IPS-18a (cell line): ENCODE measurements at regions not wholly inside any gene's neighbourhood (a gene's known extent, or its start where the extent isn't known, plus 50 kb on each side); places are given as distances from the start of the nearest gene placed in this dataset.

ENCODE experiments used
- H3K27ac ChIP-seq: one replicate; pipeline ENCODE4 v1.5.1; 2013; ENCODE audit warnings: low read length
- H3K27me3 ChIP-seq: one replicate; pipeline ENCODE4 v1.6.1; 2013; ENCODE audit warnings: mild to moderate bottlenecking, low read length; ENCODE audit not compliant: control insufficient read depth, insufficient read depth
- H3K36me3 ChIP-seq: one replicate; pipeline ENCODE4 v1.6.1; 2013; ENCODE audit warnings: low read depth, low read length; ENCODE audit not compliant: control insufficient read depth
- H3K4me1 ChIP-seq: one replicate; pipeline ENCODE4 v1.6.1; 2013; ENCODE audit warnings: low read depth, low read length; ENCODE audit not compliant: control insufficient read depth
- H3K4me3 ChIP-seq: one replicate; pipeline ENCODE4 v1.5.1; 2013; ENCODE audit warnings: low read length
- H3K9ac ChIP-seq: one replicate; pipeline ENCODE4 v1.6.1; 2013; ENCODE audit warnings: mild to moderate bottlenecking, low read length, moderate library complexity
- H3K9me3 ChIP-seq: one replicate; pipeline ENCODE4 v1.6.1; 2013; ENCODE audit warnings: low read depth, low read length; ENCODE audit not compliant: control insufficient read depth

DNA sequence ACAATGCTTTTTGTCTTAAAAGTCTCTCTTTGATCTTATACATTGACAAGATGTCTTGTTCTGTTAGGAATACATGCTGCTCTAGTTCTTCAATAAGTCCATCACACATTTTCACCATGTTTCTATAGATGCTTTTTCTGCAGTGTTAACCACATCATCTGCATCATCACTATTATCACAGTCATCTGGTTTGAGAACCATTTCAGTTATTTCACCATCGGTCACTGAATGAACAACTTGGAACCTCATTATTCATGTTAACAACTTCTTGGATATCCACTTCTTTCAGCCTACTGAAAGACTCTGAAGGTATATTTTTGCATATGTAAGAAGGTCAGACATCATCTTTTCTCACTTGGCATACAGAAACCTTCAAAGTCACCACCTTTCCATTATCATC is 975.2 kb downstream of the STIM2 start:
- H3K27me3 ChIP-seq, result no peaks in the 10 kb centered on the region
- no peaks in the 10 kb centered on the region for H3K9me3 ChIP-seq
- no peak overlapping the region for H3K27ac ChIP-seq
- H3K9ac ChIP-seq, result no peak overlapping the region
- H3K4me3 ChIP-seq, result no peak overlapping the region
- no peaks in the 10 kb centered on the region for H3K4me1 ChIP-seq
- no peaks in the 10 kb centered on the region for H3K36me3 ChIP-seq

- H3K4me1 ChIP-seq, result no peaks in the 10 kb centered on the region
- H3K36me3 ChIP-seq, result no peaks in the 10 kb centered on the region
- no peak overlapping the region for H3K9ac ChIP-seq
Measured at GRCh38 chr4:27836523-27836922, 975.9 kb downstream of the STIM2 start.

DNA sequence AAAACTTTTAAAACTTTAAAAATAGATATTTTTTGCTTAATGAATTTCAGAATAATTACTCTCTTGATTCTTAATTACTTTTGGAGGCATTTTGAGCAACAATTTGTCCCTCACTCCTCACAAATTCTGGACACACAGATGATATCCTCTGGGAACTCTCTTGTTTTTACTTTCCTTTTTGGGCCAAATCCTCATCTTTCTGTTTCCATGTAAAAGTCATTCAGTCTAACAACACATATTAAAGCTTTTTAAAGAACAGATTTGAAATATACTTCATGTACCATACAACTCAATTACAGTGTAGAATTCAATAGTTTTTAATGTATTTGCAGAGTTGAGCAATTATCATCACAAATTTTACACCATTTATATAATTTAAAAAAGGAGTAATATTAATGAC is 983.1 kb downstream of the STIM2 start:
- Histone ChIP-seq H3K9me3 (no peaks in the 10 kb centered on the region), H3K36me3 (no peaks in the 10 kb centered on the region), H3K9ac (no peak overlapping the region), H3K27me3 (no peaks in the 10 kb centered on the region), H3K4me3 (no peak overlapping the region), H3K4me1 (no peaks in the 10 kb centered on the region), H3K27ac (no peak overlapping the region)

More at GRCh38 chr4:27836523-27836922, 975.9 kb downstream of the STIM2 start:
- no peaks in the 10 kb centered on the region for H3K9me3 ChIP-seq
- no peaks in the 10 kb centered on the region for H3K27me3 ChIP-seq
- H3K27ac ChIP-seq, result no peak overlapping the region
- no peak overlapping the region for H3K4me3 ChIP-seq

- no peak overlapping the region for H3K27ac ChIP-seq
- no peaks in the 10 kb centered on the region for H3K9me3 ChIP-seq
- no peaks in the 10 kb centered on the region for H3K4me1 ChIP-seq
- no peaks in the 10 kb centered on the region for H3K27me3 ChIP-seq
- H3K36me3 ChIP-seq, result no peaks in the 10 kb centered on the region
- no peak overlapping the region for H3K9ac ChIP-seq
- H3K4me3 ChIP-seq, result no peak overlapping the region
Measured at GRCh38 chr4:27844376-27844775, 983.7 kb downstream of the STIM2 start.

GRCh38 chr4:27846951-27847350 is 986.3 kb downstream of the STIM2 start:
- no peak overlapping the region for H3K4me3 ChIP-seq
- no peak overlapping the region for H3K9ac ChIP-seq
- no peak overlapping the region for H3K27ac ChIP-seq
- H3K27me3 ChIP-seq, result no peaks in the 10 kb centered on the region
- H3K9me3 ChIP-seq, result no peaks in the 10 kb centered on the region
- H3K4me1 ChIP-seq, result no peaks in the 10 kb centered on the region
- H3K36me3 ChIP-seq, result no peaks in the 10 kb centered on the region

GRCh38 chr4:27861381-27861787 is 1000.7 kb downstream of the STIM2 start:
- Histone ChIP-seq H3K27me3 (no peaks in the 10 kb centered on the region), H3K9me3 (no peaks in the 10 kb centered on the region), H3K4me3 (no peak overlapping the region), H3K9ac (no peak overlapping the region), H3K27ac (no peak overlapping the region), H3K4me1 (no peaks in the 10 kb centered on the region), H3K36me3 (no peaks in the 10 kb centered on the region)

GRCh38 chr4:27861802-27862201 is 1001.2 kb downstream of the STIM2 start:
- Histone ChIP-seq H3K4me3 (no peak overlapping the region), H3K27ac (no peak overlapping the region), H3K9me3 (no peaks in the 10 kb centered on the region), H3K36me3 (no peaks in the 10 kb centered on the region), H3K27me3 (no peaks in the 10 kb centered on the region), H3K9ac (no peak overlapping the region), H3K4me1 (no peaks in the 10 kb centered on the region)

DNA sequence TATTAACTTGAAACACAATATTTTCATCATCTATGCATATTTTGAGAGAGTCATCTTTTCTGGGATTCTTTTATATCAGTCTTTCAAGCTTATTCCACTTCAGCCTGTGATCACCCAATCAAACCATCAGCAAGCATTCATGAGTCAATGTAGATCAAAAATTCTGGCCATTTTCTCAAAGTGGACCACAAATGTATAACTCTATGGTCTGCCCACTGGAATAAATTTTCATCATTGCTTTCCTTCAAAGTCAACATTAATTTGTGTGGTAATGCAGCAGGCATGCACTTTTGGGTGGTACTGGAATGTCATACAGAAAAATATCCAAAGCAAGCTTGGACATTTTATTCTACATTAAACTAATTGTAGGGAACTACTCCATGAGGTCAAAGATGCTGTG is 1013.0 kb downstream of the STIM2 start:
- H3K4me3 ChIP-seq, result no peak overlapping the region
- no peaks in the 10 kb centered on the region for H3K36me3 ChIP-seq
- no peaks in the 10 kb centered on the region for H3K4me1 ChIP-seq
- H3K27me3 ChIP-seq, result no peaks in the 10 kb centered on the region
- H3K27ac ChIP-seq, result no peak overlapping the region
- H3K9me3 ChIP-seq, result no peaks in the 10 kb centered on the region
- H3K9ac ChIP-seq, result no peak overlapping the region

GRCh38 chr4:27881705-27882104 is 1021.1 kb downstream of the STIM2 start:
- H3K27me3 ChIP-seq, result no peaks in the 10 kb centered on the region

GRCh38 chr4:27886120-27886519 is 1025.5 kb downstream of the STIM2 start:
- no peak overlapping the region for H3K4me3 ChIP-seq
- no peaks in the 10 kb centered on the region for H3K36me3 ChIP-seq
- H3K4me1 ChIP-seq, result no peaks in the 10 kb centered on the region
- no peak overlapping the region for H3K27ac ChIP-seq
- H3K9ac ChIP-seq, result no peak overlapping the region
- H3K27me3 ChIP-seq, result no peaks in the 10 kb centered on the region
- H3K9me3 ChIP-seq, result no peaks in the 10 kb centered on the region

More at GRCh38 chr4:27881705-27882104, 1021.1 kb downstream of the STIM2 start:
- no peaks in the 10 kb centered on the region for H3K9me3 ChIP-seq
- no peaks in the 10 kb centered on the region for H3K36me3 ChIP-seq
- H3K4me3 ChIP-seq, result no peak overlapping the region
- H3K9ac ChIP-seq, result no peak overlapping the region
- H3K4me1 ChIP-seq, result no peaks in the 10 kb centered on the region
- no peak overlapping the region for H3K27ac ChIP-seq

DNA sequence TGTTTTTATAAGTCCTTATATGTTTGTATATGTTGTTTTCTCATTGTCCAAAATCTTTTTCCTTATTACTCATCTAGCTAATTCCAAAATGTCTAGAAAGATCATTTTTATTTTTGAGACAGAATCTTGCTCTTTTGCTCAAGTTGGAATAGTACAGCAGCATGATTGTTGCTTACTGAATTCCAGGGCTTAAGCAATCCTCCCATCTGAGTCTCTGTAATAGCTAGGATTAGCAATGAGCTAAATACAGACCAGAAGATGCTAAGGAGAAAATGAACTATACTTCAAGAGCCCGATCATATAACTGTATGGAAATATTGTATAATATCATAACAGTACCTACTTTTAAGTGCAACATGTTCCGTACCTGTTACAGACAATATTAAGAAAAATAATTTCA is 1027.0 kb downstream of the STIM2 start:
- Histone ChIP-seq H3K4me1 (no peaks in the 10 kb centered on the region), H3K36me3 (no peaks in the 10 kb centered on the region), H3K27me3 (no peaks in the 10 kb centered on the region), H3K9me3 (no peaks in the 10 kb centered on the region), H3K9ac (no peak overlapping the region), H3K27ac (no peak overlapping the region), H3K4me3 (no peak overlapping the region)

DNA sequence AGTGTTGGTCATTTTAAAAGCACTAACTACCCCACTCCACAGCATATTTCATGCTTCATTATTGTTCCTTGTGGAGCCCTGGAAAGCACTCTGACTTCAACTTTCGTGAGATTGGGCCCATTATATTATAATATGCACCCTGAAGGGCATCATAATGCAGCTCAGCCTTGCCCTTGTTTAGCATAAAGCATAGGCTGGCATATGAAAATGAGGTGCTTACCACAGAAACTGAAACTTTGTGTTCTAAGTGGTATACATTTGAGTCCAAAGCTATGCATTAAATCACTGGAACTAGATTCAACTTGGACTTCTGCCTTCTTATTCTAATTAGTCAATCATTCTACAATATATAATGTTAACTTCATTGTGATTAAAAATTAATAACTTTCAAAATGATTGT is 1027.9 kb downstream of the STIM2 start:
- H3K4me3 ChIP-seq, result no peak overlapping the region
- H3K27ac ChIP-seq, result no peak overlapping the region
- H3K36me3 ChIP-seq, result no peaks in the 10 kb centered on the region
- no peaks in the 10 kb centered on the region for H3K9me3 ChIP-seq
- no peaks in the 10 kb centered on the region for H3K27me3 ChIP-seq
- H3K4me1 ChIP-seq, result no peaks in the 10 kb centered on the region
- no peak overlapping the region for H3K9ac ChIP-seq
